ENCODE measurements at regions not wholly inside any gene's neighbourhood (a gene's known extent, or its start where the extent isn't known, plus 50 kb on each side); places are given as distances from the start of the nearest gene placed in this dataset.

DNA sequence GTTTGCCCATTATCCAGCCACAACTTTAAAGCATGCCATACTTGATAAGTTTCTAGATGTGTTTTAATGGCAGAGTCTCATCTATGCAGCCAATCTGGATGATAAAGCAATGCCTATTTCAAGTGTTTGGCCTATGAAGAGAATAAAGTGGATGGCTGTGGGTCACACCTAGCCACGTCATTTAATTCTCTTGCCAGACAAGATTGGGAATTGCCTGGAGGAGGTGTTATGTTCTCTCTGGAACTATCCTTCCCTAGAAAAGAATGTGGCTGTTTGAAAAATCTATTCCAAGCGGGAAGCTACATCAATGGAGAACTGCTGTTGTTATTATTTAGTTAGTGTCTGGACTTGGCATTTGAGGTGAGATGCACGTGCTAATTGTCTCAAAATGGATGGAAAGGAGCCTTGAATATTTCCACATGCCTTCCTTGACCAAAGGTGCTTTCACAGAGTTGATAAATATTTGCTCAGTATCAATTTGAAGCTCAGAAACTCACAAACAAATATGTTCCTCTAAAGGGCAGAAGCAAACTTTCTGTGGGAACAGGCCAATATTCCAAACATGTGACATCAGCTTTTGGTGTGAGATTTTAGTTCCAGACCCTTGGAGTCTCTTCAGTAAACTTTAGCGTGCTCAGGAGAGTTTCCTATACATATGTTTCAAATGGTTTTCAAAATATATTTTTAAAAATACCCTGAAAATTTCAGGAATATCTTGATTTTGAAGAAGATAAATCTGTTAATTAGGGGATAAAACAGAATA is 510.6 kb upstream of the SGO1 start:
- TF ChIP-seq, protein P1, sequence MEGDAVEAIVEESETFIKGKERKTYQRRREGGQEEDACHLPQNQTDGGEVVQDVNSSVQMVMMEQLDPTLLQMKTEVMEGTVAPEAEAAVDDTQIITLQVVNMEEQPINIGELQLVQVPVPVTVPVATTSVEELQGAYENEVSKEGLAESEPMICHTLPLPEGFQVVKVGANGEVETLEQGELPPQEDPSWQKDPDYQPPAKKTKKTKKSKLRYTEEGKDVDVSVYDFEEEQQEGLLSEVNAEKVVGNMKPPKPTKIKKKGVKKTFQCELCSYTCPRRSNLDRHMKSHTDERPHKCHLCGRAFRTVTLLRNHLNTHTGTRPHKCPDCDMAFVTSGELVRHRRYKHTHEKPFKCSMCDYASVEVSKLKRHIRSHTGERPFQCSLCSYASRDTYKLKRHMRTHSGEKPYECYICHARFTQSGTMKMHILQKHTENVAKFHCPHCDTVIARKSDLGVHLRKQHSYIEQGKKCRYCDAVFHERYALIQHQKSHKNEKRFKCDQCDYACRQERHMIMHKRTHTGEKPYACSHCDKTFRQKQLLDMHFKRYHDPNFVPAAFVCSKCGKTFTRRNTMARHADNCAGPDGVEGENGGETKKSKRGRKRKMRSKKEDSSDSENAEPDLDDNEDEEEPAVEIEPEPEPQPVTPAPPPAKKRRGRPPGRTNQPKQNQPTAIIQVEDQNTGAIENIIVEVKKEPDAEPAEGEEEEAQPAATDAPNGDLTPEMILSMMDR (IDR thresholded peaks at IDR 0.05) = no peak
- no peak for TF ChIP-seq POLR2A (IDR thresholded peaks at IDR 0.05)
- TF ChIP-seq POLR2AphosphoS5 (IDR thresholded peaks at IDR 0.05) = no peak
